WTC11 (cell line): ENCODE measurements at regions not wholly inside any gene's neighbourhood (a gene's known extent, or its start where the extent isn't known, plus 50 kb on each side); places are given as distances from the start of the nearest gene placed in this dataset.

Experiments used
- ATAC-seq: fragments of 200-7000 bp; cut with Tn5 transposase; 2 replicates; pipeline ENCODE4 v1.10.0; 2021; ENCODE audit warnings: mild to moderate bottlenecking, moderate library complexity
- CTCF ChIA-PET: fragments of 300-600 bp; sonication (Branson Sonifier 250); formaldehyde crosslinking; loops from one replicate; lab custom pipeline; 2021; ENCODE audit warnings: antibody characterized with exemption; lab: Charles Lee
- POLR2A ChIA-PET: fragments of 350-600 bp; sonication (Branson Sonifier 250); formaldehyde crosslinking; loops from one replicate; lab custom pipeline; 2021; ENCODE audit warnings: antibody characterized with exemption; lab: Charles Lee
- DNase-seq: peaks from one replicate; pipeline ENCODE4 v3.0.0; 2021; ENCODE audit warnings: low spot score
- H3K27ac Mint-ChIP-seq: 2 replicates; pipeline ENCODE4 v1.8.0; 2021; ENCODE audit warnings: mixed read lengths
- H3K27me3 Mint-ChIP-seq: 2 replicates; pipeline ENCODE4 v1.8.0; 2021; ENCODE audit warnings: low read depth, mild to moderate bottlenecking, moderate library complexity, mixed read lengths
- H3K36me3 Mint-ChIP-seq: 2 replicates; pipeline ENCODE4 v1.8.0; 2021; ENCODE audit warnings: mixed read lengths
- H3K4me1 Mint-ChIP-seq: 2 replicates; pipeline ENCODE4 v1.8.0; 2022; ENCODE audit warnings: mixed read lengths
- H3K4me3 Mint-ChIP-seq: 2 replicates; pipeline ENCODE4 v1.8.0; 2021; ENCODE audit warnings: mild to moderate bottlenecking, moderate library complexity, mixed read lengths
- H3K9me3 Mint-ChIP-seq: 2 replicates; pipeline ENCODE4 v1.8.0; 2021; ENCODE audit warnings: mixed read lengths
- CREB1 ChIP-seq: sonication (generic); formaldehyde crosslinking; IDR thresholded peaks from 2 replicates; pipeline ENCODE4 v1.8.0; 2023; ENCODE audit warnings: mild to moderate bottlenecking, missing genetic modification reagents
- ELF4 ChIP-seq: sonication (generic); formaldehyde crosslinking; IDR thresholded peaks from 2 replicates; pipeline ENCODE4 v1.8.1; 2022; ENCODE audit warnings: low read depth, mild to moderate bottlenecking, moderate library complexity, missing genetic modification reagents
- ESRRA ChIP-seq: sonication (generic); formaldehyde crosslinking; IDR thresholded peaks from 2 replicates; pipeline ENCODE4 v1.8.1; 2022; ENCODE audit warnings: mild to moderate bottlenecking, missing genetic modification reagents, borderline replicate concordance
- JUN ChIP-seq: sonication (generic); formaldehyde crosslinking; IDR thresholded peaks from 2 replicates; pipeline ENCODE4 v1.8.0; 2023; ENCODE audit warnings: mild to moderate bottlenecking, missing genetic modification reagents
- NFE2L1 ChIP-seq: sonication (generic); formaldehyde crosslinking; IDR thresholded peaks from 2 replicates; pipeline ENCODE4 v1.8.1; 2023; ENCODE audit warnings: missing genetic modification reagents
- NR3C1 ChIP-seq: sonication (generic); formaldehyde crosslinking; conservative IDR thresholded peaks from 2 replicates; pipeline ENCODE4 v1.8.1; 2023; ENCODE audit warnings: low read depth, mild to moderate bottlenecking, missing genetic modification reagents
- OVOL2 ChIP-seq: fragments of 250-450 bp; sonication (Bioruptor Pico); IDR thresholded peaks from 2 replicates; pipeline ENCODE4 v1.9.0; 2021; ENCODE audit warnings: mild to moderate bottlenecking, borderline replicate concordance
- ZBTB43 ChIP-seq: sonication (generic); formaldehyde crosslinking; IDR thresholded peaks from 2 replicates; pipeline ENCODE4 v1.8.1; 2023; ENCODE audit warnings: mild to moderate bottlenecking, missing genetic modification reagents
- TF ChIP-seq, protein P1 (sequence below): sonication (generic); formaldehyde crosslinking; IDR thresholded peaks from 2 replicates; pipeline ENCODE4 v1.8.0; 2022; ENCODE audit warnings: missing genetic modification reagents
- TF ChIP-seq, protein P2 (sequence below): fragments of 250-450 bp; sonication (Bioruptor Pico); IDR thresholded peaks from 2 replicates; pipeline ENCODE4 v1.9.0; 2021; ENCODE audit warnings: mild to moderate bottlenecking, borderline replicate concordance
- TF ChIP-seq, protein P3 (sequence below): sonication (generic); formaldehyde crosslinking; IDR thresholded peaks from 2 replicates; pipeline ENCODE4 v1.8.1; 2023; ENCODE audit warnings: mild to moderate bottlenecking, missing genetic modification reagents, moderate library complexity
- TF ChIP-seq, protein P4 (sequence below): fragments of 250-450 bp; sonication (Bioruptor Pico); IDR thresholded peaks from 2 replicates; pipeline ENCODE4 v1.9.0; 2021; ENCODE audit warnings: mild to moderate bottlenecking
- TF ChIP-seq, protein P5 (sequence below): sonication (generic); formaldehyde crosslinking; IDR thresholded peaks from 2 replicates; pipeline ENCODE4 v1.8.1; 2023; ENCODE audit warnings: mild to moderate bottlenecking, missing genetic modification reagents, moderate library complexity

DNA sequence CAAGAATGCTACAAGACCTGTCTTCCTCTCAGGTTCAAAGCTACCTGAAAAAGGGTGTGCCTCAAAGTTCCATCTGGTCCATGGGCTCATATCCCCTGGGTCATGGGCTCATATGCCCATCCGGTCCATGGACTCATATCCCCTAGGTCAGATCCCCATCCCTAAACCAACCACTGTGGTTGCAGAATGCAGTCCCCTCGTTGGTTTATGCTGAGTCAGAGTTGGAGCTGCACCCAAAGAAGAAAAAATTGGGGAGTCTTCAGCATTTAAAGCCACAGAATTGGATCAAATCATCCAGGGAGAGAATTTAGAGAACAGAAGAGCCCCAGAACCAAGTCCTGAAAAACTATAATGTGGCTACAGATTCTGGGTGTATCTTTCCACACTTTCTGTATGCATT, 71.5 kb upstream of the IL12A start (continued):
- TF ChIP-seq, protein P1, sequence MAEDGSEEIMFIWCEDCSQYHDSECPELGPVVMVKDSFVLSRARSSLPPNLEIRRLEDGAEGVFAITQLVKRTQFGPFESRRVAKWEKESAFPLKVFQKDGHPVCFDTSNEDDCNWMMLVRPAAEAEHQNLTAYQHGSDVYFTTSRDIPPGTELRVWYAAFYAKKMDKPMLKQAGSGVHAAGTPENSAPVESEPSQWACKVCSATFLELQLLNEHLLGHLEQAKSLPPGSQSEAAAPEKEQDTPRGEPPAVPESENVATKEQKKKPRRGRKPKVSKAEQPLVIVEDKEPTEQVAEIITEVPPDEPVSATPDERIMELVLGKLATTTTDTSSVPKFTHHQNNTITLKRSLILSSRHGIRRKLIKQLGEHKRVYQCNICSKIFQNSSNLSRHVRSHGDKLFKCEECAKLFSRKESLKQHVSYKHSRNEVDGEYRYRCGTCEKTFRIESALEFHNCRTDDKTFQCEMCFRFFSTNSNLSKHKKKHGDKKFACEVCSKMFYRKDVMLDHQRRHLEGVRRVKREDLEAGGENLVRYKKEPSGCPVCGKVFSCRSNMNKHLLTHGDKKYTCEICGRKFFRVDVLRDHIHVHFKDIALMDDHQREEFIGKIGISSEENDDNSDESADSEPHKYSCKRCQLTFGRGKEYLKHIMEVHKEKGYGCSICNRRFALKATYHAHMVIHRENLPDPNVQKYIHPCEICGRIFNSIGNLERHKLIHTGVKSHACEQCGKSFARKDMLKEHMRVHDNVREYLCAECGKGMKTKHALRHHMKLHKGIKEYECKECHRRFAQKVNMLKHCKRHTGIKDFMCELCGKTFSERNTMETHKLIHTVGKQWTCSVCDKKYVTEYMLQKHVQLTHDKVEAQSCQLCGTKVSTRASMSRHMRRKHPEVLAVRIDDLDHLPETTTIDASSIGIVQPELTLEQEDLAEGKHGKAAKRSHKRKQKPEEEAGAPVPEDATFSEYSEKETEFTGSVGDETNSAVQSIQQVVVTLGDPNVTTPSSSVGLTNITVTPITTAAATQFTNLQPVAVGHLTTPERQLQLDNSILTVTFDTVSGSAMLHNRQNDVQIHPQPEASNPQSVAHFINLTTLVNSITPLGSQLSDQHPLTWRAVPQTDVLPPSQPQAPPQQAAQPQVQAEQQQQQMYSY (CRISPR knock-in tag), result no peak
- TF ChIP-seq CREB1 (CRISPR knock-in tag) (no peak), ESRRA (CRISPR knock-in tag) (no peak)
- TF ChIP-seq, protein P2, sequence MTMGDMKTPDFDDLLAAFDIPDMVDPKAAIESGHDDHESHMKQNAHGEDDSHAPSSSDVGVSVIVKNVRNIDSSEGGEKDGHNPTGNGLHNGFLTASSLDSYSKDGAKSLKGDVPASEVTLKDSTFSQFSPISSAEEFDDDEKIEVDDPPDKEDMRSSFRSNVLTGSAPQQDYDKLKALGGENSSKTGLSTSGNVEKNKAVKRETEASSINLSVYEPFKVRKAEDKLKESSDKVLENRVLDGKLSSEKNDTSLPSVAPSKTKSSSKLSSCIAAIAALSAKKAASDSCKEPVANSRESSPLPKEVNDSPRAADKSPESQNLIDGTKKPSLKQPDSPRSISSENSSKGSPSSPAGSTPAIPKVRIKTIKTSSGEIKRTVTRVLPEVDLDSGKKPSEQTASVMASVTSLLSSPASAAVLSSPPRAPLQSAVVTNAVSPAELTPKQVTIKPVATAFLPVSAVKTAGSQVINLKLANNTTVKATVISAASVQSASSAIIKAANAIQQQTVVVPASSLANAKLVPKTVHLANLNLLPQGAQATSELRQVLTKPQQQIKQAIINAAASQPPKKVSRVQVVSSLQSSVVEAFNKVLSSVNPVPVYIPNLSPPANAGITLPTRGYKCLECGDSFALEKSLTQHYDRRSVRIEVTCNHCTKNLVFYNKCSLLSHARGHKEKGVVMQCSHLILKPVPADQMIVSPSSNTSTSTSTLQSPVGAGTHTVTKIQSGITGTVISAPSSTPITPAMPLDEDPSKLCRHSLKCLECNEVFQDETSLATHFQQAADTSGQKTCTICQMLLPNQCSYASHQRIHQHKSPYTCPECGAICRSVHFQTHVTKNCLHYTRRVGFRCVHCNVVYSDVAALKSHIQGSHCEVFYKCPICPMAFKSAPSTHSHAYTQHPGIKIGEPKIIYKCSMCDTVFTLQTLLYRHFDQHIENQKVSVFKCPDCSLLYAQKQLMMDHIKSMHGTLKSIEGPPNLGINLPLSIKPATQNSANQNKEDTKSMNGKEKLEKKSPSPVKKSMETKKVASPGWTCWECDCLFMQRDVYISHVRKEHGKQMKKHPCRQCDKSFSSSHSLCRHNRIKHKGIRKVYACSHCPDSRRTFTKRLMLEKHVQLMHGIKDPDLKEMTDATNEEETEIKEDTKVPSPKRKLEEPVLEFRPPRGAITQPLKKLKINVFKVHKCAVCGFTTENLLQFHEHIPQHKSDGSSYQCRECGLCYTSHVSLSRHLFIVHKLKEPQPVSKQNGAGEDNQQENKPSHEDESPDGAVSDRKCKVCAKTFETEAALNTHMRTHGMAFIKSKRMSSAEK (CRISPR knock-in tag), result no peak

DNA sequence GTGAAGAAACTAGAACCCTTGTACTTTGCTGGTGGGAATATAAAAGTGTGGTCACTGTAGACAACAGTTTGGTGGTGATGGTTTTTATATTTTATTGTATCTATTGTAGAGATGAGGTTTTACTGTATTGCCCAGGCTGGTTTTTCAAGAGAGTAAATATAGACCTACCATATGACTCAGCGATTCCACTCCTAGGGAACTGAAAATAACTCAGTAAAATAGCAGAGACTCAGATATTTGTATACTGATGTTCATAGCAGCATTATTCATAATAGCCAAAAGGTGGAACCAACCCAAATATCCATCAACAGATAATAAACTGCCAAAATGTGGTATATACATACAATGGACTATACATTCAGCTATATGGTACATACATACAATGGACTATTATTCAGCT, 68.8 kb upstream of the IL12A start:
- Mint-ChIP-seq H3K9me3 (no peaks in the 10 kb centered on the region), H3K4me1 (no peaks in the 10 kb centered on the region), H3K4me3 (no peak overlapping the region), H3K36me3 (no peaks in the 10 kb centered on the region), H3K27ac (no peak overlapping the region), H3K27me3 (no peaks in the 10 kb centered on the region)
- DNase-seq (no peak), ATAC-seq (no peak)
- CTCF ChIA-PET, result no interaction called here
- POLR2A ChIA-PET, result no interaction called here
- TF ChIP-seq, protein P3, sequence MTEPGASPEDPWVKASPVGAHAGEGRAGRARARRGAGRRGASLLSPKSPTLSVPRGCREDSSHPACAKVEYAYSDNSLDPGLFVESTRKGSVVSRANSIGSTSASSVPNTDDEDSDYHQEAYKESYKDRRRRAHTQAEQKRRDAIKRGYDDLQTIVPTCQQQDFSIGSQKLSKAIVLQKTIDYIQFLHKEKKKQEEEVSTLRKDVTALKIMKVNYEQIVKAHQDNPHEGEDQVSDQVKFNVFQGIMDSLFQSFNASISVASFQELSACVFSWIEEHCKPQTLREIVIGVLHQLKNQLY (CRISPR knock-in tag), result no peak
- TF ChIP-seq ZBTB43 (no peak), NFE2L1 (CRISPR knock-in tag) (no peak), OVOL2 (no peak), JUN (CRISPR knock-in tag) (no peak), NR3C1 (no peak), ELF4 (CRISPR knock-in tag) (no peak)
- TF ChIP-seq, protein P4, sequence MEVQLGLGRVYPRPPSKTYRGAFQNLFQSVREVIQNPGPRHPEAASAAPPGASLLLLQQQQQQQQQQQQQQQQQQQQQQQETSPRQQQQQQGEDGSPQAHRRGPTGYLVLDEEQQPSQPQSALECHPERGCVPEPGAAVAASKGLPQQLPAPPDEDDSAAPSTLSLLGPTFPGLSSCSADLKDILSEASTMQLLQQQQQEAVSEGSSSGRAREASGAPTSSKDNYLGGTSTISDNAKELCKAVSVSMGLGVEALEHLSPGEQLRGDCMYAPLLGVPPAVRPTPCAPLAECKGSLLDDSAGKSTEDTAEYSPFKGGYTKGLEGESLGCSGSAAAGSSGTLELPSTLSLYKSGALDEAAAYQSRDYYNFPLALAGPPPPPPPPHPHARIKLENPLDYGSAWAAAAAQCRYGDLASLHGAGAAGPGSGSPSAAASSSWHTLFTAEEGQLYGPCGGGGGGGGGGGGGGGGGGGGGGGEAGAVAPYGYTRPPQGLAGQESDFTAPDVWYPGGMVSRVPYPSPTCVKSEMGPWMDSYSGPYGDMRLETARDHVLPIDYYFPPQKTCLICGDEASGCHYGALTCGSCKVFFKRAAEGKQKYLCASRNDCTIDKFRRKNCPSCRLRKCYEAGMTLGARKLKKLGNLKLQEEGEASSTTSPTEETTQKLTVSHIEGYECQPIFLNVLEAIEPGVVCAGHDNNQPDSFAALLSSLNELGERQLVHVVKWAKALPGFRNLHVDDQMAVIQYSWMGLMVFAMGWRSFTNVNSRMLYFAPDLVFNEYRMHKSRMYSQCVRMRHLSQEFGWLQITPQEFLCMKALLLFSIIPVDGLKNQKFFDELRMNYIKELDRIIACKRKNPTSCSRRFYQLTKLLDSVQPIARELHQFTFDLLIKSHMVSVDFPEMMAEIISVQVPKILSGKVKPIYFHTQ (CRISPR knock-in tag), result no peak
- TF ChIP-seq, protein P5, sequence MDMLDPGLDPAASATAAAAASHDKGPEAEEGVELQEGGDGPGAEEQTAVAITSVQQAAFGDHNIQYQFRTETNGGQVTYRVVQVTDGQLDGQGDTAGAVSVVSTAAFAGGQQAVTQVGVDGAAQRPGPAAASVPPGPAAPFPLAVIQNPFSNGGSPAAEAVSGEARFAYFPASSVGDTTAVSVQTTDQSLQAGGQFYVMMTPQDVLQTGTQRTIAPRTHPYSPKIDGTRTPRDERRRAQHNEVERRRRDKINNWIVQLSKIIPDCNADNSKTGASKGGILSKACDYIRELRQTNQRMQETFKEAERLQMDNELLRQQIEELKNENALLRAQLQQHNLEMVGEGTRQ, result no peak
- TF ChIP-seq, protein P1 (CRISPR knock-in tag), result no peak
